Neural crest cell (in vitro differentiated cells): ENCODE measurements at regions not wholly inside any gene's neighbourhood (a gene's known extent, or its start where the extent isn't known, plus 50 kb on each side); places are given as distances from the start of the nearest gene placed in this dataset.

Experiments used
- DNase-seq: peaks from one replicate; pipeline ENCODE4 v3.0.0; 2021; ENCODE audit warnings: low read depth, mixed read lengths, low spot score
- H3K27ac Mint-ChIP-seq: one replicate; pipeline ENCODE4 v1.8.0; 2021; ENCODE audit warnings: mild to moderate bottlenecking, mixed read lengths; ENCODE audit not compliant: unreplicated experiment
- H3K27me3 Mint-ChIP-seq: 2 replicates; pipeline ENCODE4 v1.8.0; 2021; ENCODE audit warnings: low read depth, mild to moderate bottlenecking, mixed read lengths
- H3K36me3 Mint-ChIP-seq: 2 replicates; pipeline ENCODE4 v1.8.0; 2021; ENCODE audit warnings: low read depth, mild to moderate bottlenecking, mixed read lengths
- H3K4me1 Mint-ChIP-seq: 2 replicates; pipeline ENCODE4 v1.8.0; 2021; ENCODE audit warnings: mixed read lengths
- H3K4me3 Mint-ChIP-seq: one replicate; pipeline ENCODE4 v1.8.0; 2021; ENCODE audit warnings: mild to moderate bottlenecking, mixed read lengths
- H3K9me3 Mint-ChIP-seq: 2 replicates; pipeline ENCODE4 v1.8.0; 2021; ENCODE audit warnings: mixed read lengths
- CTCF ChIP-seq: fragments of 200-600 bp; sonication (generic); conservative IDR thresholded peaks from 2 replicates; pipeline ENCODE4 v1.5.0; 2021; ENCODE audit warnings: antibody characterized with exemption, mild to moderate bottlenecking

- no peak overlapping the region for H3K27ac Mint-ChIP-seq
- no peaks in the 10 kb centered on the region for H3K36me3 Mint-ChIP-seq
- H3K4me1 Mint-ChIP-seq, result no peaks in the 10 kb centered on the region
- peaks cover 6% of the 10 kb centered on the region for H3K27me3 Mint-ChIP-seq
- DNase-seq, result no peak
- no peak for TF ChIP-seq CTCF
- no peaks in the 10 kb centered on the region for H3K9me3 Mint-ChIP-seq
- H3K4me3 Mint-ChIP-seq, result no peak overlapping the region
These were observed 351.7 kb downstream of the PBX1 start for GRCh38 chr1:164910671-164911070.

GRCh38 chr1:164907666-164908065 lies 348.7 kb downstream of the PBX1 start:
- H3K4me3 Mint-ChIP-seq, result no peak overlapping the region
- no peaks in the 10 kb centered on the region for H3K4me1 Mint-ChIP-seq
- no peak overlapping the region for H3K27ac Mint-ChIP-seq
- DNase-seq, result no peak
- H3K36me3 Mint-ChIP-seq, result no peaks in the 10 kb centered on the region
- H3K9me3 Mint-ChIP-seq, result no peaks in the 10 kb centered on the region
- no peak for TF ChIP-seq CTCF
- H3K27me3 Mint-ChIP-seq, result peaks cover 4% of the 10 kb centered on the region

- H3K27ac Mint-ChIP-seq, result no peak overlapping the region
- no peaks in the 10 kb centered on the region for H3K36me3 Mint-ChIP-seq
- no peak for TF ChIP-seq CTCF
- no peak overlapping the region for H3K4me3 Mint-ChIP-seq
- H3K27me3 Mint-ChIP-seq, result peaks cover 4% of the 10 kb centered on the region
- H3K9me3 Mint-ChIP-seq, result no peaks in the 10 kb centered on the region
- no peak for DNase-seq
- H3K4me1 Mint-ChIP-seq, result no peaks in the 10 kb centered on the region
These were observed 346.9 kb downstream of the PBX1 start for GRCh38 chr1:164905869-164906268.

GRCh38 chr1:164902491-164902890 lies 343.5 kb downstream of the PBX1 start:
- no peaks in the 10 kb centered on the region for H3K4me1 Mint-ChIP-seq
- no peak overlapping the region for H3K27ac Mint-ChIP-seq
- H3K36me3 Mint-ChIP-seq, result no peaks in the 10 kb centered on the region
- no peaks in the 10 kb centered on the region for H3K27me3 Mint-ChIP-seq
- TF ChIP-seq CTCF, result no peak
- DNase-seq, result no peak
- no peaks in the 10 kb centered on the region for H3K9me3 Mint-ChIP-seq
- no peak overlapping the region for H3K4me3 Mint-ChIP-seq
